BE2C (cell line): ENCODE measurements at regions not wholly inside any gene's neighbourhood (a gene's known extent, or its start where the extent isn't known, plus 50 kb on each side); places are given as distances from the start of the nearest gene placed in this dataset.

Experiments used
- DNase-seq: peaks from one replicate; pipeline ENCODE4 v3.0.0-alpha.2; 2020
- H3K27me3 ChIP-seq: fragments of 250-450 bp; sonication (Bioruptor Pico); 2 replicates; pipeline ENCODE4 v1.5.1; 2020; ENCODE audit warnings: mild to moderate bottlenecking
- H3K36me3 ChIP-seq: fragments of 250-450 bp; sonication (Bioruptor Pico); 2 replicates; pipeline ENCODE4 v1.5.1; 2020; ENCODE audit warnings: mild to moderate bottlenecking
- H3K4me1 ChIP-seq: fragments of 250-450 bp; sonication (Bioruptor Pico); 2 replicates; pipeline ENCODE4 v1.5.1; 2020
- H3K4me3 ChIP-seq: 2 replicates; pipeline ENCODE4 v1.5.1; 2011; ENCODE audit warnings: low read depth, low read length
- H3K9me3 ChIP-seq: fragments of 250-450 bp; sonication (Bioruptor Pico); 2 replicates; pipeline ENCODE4 v1.5.1; 2020
- TF ChIP-seq, protein P1 (sequence below): IDR thresholded peaks from 2 replicates; pipeline ENCODE4 v1.5.1; 2012; ENCODE audit warnings: mild to moderate bottlenecking, low read depth, low read length

DNA sequence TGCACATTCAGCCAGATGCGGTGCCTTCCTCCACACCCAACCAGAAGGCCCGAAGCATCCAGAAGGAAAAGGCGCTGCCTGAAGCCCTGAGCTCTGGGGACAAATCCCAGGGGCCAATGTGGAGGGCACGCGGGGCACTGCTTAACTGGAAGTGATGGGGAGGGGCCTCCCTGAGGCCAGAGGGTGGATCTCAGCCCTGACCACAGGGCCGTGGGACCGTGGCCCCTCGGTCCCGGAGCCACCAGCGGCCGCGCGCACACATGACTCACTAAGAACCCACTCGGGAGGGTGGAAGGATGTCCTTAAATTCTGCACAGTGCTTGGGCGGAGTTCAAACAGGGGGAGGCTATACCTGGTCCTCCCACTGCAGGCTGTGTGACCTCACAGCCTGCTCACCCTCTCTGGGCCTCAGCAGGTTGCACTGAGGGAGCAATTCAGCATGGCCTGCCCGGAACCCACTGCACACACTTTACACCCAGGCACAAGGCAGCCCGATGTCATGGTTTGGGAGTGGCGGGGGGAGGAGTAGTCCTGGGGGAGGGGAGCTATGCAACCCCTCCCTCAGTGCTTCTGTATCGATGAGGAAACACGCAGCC, 89.5 kb downstream of the RFLNA start:
- DNase-seq: no peak
- Histone ChIP-seq H3K4me3 (no peak overlapping the region), H3K27me3 (no peaks in the 10 kb centered on the region), H3K36me3 (peaks cover 69% of the 10 kb centered on the region), H3K9me3 (no peaks in the 10 kb centered on the region), H3K4me1 (peaks cover 5% of the 10 kb centered on the region)
- TF ChIP-seq, protein P1, sequence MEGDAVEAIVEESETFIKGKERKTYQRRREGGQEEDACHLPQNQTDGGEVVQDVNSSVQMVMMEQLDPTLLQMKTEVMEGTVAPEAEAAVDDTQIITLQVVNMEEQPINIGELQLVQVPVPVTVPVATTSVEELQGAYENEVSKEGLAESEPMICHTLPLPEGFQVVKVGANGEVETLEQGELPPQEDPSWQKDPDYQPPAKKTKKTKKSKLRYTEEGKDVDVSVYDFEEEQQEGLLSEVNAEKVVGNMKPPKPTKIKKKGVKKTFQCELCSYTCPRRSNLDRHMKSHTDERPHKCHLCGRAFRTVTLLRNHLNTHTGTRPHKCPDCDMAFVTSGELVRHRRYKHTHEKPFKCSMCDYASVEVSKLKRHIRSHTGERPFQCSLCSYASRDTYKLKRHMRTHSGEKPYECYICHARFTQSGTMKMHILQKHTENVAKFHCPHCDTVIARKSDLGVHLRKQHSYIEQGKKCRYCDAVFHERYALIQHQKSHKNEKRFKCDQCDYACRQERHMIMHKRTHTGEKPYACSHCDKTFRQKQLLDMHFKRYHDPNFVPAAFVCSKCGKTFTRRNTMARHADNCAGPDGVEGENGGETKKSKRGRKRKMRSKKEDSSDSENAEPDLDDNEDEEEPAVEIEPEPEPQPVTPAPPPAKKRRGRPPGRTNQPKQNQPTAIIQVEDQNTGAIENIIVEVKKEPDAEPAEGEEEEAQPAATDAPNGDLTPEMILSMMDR: no peak

DNA sequence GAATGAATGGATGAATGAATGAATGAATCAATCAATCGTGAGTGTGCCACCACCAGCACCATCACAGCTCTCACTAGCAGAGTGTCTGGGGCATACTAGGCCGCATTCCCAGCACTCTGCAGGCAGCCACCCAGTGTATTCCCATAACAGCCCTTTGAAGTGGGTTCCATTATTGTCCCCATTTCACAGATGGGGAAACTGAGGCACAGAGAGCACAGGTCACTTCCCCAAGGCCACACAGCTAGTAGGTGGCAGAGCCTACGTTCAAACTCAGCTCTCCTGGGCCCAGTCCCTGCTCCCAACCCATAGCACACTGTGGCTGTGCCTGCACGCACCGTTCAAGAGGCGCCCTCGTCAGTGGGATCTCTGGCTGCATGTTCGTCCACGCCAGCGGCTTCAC, 88.1 kb downstream of the RFLNA start:
- Histone ChIP-seq H3K36me3 (peaks cover 79% of the 10 kb centered on the region), H3K4me1 (peaks cover under 1% of the 10 kb centered on the region), H3K9me3 (no peaks in the 10 kb centered on the region), H3K27me3 (no peaks in the 10 kb centered on the region), H3K4me3 (no peak overlapping the region)
- no peak for DNase-seq
- TF ChIP-seq, protein P1: no peak

DNA sequence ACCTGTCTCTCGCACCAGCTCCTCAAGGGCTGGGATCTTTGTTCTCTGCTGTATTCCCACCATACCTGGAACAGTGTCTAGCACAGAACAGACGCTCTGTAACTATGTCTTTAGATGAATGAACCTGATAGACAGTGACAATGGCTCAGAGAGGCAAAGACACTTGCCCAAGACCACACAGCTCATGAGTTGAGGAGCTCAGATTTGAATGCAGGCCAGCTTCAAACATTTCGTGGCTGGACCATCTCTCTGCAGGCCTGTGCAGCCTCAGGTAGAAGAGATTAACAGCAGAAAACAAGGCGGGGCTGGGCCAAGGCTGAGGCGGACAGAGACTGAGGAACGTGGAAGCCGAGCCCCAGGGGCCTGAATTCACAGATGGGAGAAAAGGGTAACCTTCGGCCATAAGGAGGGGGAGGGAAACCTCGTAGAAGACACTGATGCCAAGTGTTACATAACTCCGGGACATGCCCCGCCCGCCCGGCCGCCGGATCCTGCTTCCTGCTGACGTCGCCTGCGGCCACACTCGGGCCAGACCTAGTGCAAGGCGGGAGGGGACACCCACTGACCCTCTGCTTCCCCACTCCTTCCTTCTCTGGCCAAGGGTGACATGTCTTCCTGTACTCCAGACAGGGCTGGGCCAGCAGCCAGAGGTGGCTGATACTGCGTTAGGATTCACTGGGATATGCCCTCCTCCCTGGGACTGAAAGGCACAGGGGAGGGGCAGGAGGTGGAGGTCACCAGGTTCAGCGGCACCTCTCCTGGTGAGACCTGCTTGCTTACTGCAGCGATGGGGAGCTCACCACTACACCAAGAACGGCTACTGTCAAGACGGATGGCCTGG, 86.8 kb downstream of the RFLNA start:
- H3K36me3 ChIP-seq: peaks cover 90% of the 10 kb centered on the region
- H3K4me3 ChIP-seq: no peak overlapping the region
- H3K27me3 ChIP-seq: no peaks in the 10 kb centered on the region
- DNase-seq: no peak
- TF ChIP-seq, protein P1: no peak
- no peaks in the 10 kb centered on the region for H3K4me1 ChIP-seq
- no peaks in the 10 kb centered on the region for H3K9me3 ChIP-seq

DNA sequence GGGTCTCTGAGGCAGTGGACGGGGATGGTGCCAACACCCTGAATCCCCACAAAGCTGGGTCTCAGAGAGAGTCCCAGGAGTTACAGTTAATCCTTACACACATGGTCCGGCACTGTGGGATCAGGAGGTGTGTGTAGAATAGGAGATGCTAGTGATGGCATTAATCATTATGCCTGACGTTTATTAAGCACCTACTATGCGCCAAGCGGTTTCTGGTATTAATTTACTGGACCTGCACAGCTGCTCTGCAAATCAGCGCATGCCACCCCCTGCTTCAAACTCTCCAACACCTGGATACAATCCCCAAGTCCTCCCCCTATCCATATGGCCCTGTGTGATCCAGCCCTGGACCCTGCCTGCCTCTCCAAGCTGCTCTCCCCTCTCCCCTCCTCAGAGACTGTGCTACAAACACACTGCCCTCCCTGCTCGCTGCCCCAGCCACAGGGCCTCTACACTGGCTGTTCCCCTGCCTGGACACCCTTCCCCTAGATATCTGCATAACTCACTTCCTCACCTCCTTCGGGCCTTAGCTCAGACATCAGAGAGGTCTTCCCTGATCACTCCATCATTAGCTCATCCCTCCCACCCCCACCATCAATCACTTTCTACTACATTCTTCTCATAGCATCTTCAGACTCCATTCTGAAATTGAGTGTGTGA, 86.0 kb downstream of the RFLNA start:
- Histone ChIP-seq H3K36me3 (peaks cover 88% of the 10 kb centered on the region), H3K27me3 (no peaks in the 10 kb centered on the region), H3K4me3 (no peak overlapping the region), H3K9me3 (no peaks in the 10 kb centered on the region), H3K4me1 (no peaks in the 10 kb centered on the region)
- TF ChIP-seq, protein P1: no peak
- DNase-seq: no peak

DNA sequence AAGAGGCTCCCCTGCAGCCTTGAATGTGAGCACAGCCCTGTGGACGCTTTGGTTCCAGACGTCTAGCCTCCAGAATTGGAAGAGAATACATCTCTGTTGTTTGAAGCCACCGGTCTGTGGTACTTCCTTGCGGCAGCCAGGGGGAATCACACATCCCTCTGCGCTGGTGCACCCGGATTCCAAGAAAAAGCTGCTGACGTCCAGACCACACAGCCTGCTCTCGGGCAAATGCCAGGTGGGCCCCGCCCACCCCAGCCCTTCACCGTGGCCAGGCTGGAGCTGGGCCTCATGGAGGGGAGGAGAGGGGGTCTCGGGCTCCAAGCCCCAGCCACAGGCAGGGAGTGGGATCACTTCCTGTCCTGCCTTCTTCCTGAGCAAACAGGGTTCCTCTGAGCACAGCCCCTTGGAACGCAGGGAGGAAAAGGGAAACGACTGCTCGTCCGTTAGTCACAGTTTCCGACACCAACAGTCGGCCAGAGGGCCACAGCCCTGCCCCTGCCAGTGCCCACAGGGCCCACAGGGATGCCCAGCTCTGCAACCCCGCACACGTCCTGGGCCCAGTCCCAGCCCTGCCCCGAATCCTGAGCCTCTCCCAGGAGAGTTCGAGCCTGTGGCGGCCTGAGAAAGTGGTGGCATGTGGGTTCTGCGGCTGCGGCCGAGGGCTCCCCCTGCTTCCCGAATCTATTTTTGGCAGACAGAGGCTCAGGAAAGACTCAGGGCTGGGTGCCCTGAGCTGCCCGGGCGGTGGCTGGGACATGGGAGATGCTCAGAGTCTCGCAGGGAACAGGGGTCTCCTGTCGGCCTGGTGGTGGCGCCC, 85.3 kb downstream of the RFLNA start:
- TF ChIP-seq, protein P1: no peak
- Histone ChIP-seq H3K4me1 (no peaks in the 10 kb centered on the region), H3K27me3 (no peaks in the 10 kb centered on the region), H3K9me3 (no peaks in the 10 kb centered on the region), H3K4me3 (no peak overlapping the region), H3K36me3 (peaks cover 85% of the 10 kb centered on the region)
- no peak for DNase-seq
